ENCODE measurements at regions not wholly inside any gene's neighbourhood (a gene's known extent, or its start where the extent isn't known, plus 50 kb on each side); places are given as distances from the start of the nearest gene placed in this dataset.
"Not testable (repeated sequence)": the region's sequence is repeated elsewhere in the genome, so short reads cannot be mapped to it uniquely, and the experiment has no call there.

DNA sequence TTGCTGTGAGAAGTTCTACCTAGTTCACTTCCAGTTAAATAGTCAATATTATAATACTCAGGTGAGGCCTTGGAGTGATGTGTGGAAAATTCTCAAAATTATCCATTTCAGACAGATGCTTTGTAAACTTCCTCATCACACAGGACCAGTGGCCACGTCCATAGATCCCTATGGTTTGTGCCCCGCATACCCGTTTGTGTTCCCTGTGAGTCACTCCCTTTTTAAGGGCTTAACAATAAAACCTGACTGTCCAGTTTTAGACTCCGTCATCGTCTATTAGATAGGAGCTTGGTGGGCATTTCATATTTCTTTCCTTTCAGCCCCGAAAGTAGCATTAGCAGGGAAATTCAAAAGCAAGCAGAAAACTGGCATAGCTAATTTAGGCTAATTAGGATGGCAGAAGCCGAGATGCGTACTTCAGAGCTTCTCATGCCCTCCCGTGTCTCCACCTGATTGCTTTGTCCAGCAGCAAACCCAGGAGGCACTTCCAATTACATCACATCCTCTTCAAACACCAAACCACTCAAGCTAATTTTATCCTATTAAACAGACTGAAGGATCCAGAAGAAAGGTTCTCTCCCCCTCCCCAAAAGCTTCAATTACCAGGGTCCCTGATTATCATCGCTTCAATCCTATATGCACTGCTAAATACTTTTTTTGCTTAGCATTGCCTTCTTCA, 186.6 kb upstream of the OTX2 start:
- DNase-seq (ENCODE audit: low read depth): no peak

DNA sequence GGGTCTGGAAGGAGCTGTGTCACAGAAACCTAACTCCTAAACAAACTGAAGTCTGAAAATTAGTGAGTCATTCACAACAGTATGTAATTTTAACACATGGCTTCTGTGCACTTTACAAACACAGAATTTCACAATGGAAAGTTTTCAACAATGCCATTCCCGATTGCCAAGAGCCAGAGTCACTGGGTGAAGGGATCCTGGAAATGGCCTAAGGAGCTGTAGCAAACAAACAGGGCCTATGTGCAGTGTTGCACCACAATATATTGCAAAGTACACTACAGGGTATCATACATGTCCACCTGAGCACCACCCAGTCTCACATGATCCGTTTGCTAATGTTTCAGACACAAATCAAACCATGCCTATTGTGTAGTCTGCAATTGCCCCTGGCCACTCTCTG, 184.7 kb upstream of the OTX2 start:
- DNase-seq (ENCODE audit: low read depth): no peak

- no peak for DNase-seq (ENCODE audit: low read depth)
Measured at GRCh38 chr14:56992332-56992820, 182.1 kb upstream of the OTX2 start.

DNA sequence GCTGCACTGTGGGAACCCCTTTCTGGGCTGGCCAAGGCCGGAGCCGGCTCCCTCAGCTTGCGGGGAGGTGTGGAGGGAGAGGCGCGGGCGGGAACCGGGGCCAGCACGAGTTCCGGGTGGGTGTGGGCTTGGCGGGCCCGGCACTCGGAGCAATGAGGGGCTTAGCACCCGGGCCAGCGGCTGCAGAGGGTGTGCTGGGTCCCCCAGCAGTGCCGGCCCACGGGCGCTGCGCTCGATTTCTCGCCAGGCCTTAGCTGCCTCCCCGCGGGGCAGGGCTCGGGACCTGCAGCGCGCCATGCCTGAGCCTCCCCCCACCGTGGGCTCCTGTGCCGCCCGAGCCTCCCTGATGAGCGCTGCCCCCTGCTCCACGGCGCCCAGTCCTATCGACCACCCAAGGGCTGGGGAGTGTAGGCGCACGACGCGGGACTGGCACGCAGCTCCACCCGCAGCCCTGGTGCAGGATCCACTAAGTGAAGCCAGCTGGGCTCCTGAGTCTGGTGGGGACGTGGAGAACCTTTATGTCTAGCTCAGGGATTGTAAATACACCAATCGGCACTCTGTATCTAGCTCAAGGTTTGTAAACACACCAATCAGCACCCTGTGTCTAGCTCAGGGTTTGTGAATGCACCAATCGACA, 180.8 kb upstream of the OTX2 start:
- DNase-seq (ENCODE audit: low read depth): not testable (repeated sequence)

DNA sequence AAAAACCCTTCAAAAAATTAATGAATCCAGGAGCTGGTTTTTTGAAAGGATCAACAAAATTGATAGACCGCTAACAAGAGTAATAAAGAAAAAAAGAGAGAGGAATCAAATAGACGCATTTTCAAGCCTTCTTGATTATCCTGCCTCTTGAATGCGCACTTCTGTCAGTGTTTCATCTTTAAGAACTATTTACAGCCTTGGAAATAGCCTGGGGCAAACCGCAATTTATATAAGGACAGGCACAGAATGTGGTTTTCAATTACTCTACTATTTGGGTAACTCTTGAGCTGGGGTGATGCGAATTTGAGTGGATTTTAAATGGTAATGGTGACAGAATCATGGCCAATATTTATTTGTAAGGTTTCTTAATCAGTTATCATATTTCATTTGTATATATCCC, 179.1 kb upstream of the OTX2 start:
- DNase-seq (ENCODE audit: low read depth): no peak

GRCh38 chr14:56979936-56980335, 169.7 kb upstream of the OTX2 start:
- DNase-seq (ENCODE audit: low read depth): no peak

- DNase-seq (ENCODE audit: low read depth): no peak
Measured at GRCh38 chr14:56976211-56976610, 165.9 kb upstream of the OTX2 start.

DNA sequence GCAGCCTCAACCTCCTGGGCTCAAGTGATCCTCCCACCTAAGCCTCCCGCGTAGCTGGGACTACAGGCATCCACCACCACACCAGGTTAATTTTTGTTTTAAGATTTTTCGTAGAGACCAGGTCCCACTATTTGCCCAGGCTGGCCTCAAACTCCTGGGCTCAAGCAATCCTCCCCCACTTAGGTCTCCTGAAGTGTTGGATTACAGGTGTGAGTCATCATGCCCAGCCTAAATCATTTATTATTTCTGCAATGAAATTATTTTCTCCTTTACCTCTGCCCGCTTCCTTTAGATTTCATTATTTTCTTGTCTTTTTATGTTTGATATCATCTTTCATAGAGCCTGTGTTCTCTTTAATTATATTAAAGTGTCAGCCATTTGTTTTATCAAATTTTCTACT, 165.2 kb upstream of the OTX2 start:
- no peak for DNase-seq (ENCODE audit: low read depth)

DNA sequence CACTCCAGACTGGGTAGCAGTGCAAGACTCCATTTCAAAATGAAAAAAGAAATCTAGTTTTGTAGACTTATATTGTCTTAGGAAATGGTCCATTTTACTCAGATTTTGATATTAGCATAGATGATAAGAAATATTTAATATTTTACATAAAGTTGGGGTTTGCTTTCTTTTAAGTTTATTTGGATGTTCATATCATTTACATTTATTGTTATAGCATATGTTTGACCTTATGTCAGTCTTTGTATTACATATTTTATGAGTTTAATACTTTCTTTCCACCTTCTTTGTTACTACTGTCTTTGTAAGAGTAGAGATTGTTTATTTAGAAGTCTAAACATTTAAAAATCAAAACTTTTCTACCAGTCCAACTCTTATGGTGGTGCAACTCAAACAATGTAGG, 162.7 kb upstream of the OTX2 start:
- DNase-seq (ENCODE audit: low read depth): no peak

- no peak for DNase-seq (ENCODE audit: low read depth)
Measured at GRCh38 chr14:56964895-56965294, 154.6 kb upstream of the OTX2 start.

DNA sequence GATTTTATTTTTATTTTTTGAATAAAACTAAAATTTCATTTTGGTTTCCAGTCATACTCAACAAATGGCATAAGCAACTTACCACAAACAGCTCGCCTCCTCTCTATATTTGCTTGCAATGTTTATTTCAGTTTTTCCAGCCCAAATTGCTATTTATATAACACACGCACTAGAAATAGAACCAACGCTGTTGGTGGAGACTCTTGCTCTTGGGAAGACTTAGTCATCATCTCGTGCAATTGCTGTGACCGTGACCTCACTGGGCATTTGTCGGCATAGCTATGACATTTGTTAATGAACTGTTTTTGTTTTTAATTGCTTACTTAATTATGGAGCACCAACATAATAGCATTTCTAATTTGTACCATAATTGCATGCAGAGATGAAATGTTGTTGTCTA, 153.1 kb upstream of the OTX2 start:
- no peak for DNase-seq (ENCODE audit: low read depth)

- DNase-seq (ENCODE audit: low read depth): no peak
Measured at GRCh38 chr14:56962444-56963080, 152.3 kb upstream of the OTX2 start.

GRCh38 chr14:56959869-56960268, 149.6 kb upstream of the OTX2 start:
- DNase-seq (ENCODE audit: low read depth): no peak

DNA sequence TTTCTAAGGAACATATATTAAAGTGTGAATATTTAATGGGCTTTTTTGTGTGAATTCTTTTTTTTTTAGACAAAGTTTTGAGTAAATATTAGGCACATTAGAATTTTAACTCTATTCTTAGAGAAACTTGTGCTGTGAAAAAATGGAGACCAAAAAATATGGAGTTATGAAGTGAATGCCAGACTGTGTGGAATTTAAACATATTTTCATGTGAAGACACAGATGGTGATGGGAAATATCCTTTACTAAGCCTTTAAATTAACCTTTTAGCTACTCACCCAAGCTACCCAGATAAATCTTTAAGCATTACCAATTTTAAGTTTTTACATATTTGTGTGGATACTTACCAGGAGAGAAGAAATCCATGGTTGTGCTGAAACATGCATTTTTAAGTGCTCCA, 148.8 kb upstream of the OTX2 start:
- DNase-seq (ENCODE audit: low read depth): no peak

GRCh38 chr14:56956182-56956581, 145.9 kb upstream of the OTX2 start:
- no peak for DNase-seq (ENCODE audit: low read depth)

GRCh38 chr14:56955745-56956144, 145.5 kb upstream of the OTX2 start:
- no peak for DNase-seq (ENCODE audit: low read depth)

DNA sequence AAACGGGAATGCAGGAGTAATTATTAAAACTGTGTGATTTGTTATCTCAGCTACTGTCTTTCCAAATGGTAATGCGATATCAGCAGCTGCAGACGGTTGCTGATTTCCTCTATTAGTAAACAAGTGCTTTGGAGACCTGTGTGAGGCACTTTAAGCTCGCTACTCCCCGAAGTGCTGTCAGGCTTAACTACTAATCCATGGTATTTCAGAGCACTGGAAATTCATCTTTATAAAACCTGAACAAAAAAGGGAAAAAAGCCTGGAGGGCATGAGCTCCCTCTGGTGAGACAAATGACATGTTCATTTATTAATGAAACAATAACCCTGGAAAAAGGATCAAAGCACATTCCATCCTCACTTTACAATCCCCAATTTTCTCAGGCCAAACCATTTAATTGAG, 143.6 kb upstream of the OTX2 start:
- no peak for DNase-seq (ENCODE audit: low read depth)

- no peak for DNase-seq (ENCODE audit: low read depth)
Measured at GRCh38 chr14:56952766-56953473, 142.6 kb upstream of the OTX2 start.

GRCh38 chr14:56949828-56950227, 139.5 kb upstream of the OTX2 start:
- no peak for DNase-seq (ENCODE audit: low read depth)

DNA sequence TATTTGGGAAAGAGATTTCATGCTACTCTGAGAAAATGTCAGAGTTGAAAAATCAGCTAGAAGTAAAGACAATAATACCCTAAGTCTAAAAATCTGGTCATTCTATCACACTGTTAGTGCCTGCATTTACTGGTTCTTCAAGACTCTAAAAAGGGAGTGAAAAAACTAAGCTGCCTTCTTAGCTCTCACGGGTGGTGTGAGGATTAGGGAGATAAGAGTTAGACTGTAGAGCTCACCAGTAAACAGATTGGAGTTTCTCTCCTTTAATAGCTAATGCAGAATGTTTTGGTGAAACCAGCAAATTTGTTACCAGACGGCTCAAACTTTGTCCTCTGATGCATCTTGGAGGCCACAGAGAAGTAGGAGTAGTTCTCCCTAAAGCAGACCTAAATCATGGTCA, 135.0 kb upstream of the OTX2 start:
- no peak for DNase-seq (ENCODE audit: low read depth)

GRCh38 chr14:56944397-56944796, 134.1 kb upstream of the OTX2 start:
- no peak for DNase-seq (ENCODE audit: low read depth)

GRCh38 chr14:56933446-56933845, 123.2 kb upstream of the OTX2 start:
- DNase-seq (ENCODE audit: low read depth): no peak

Measured in LHCN-M2 (cell line).